H1 (cell line): ENCODE measurements at regions not wholly inside any gene's neighbourhood (a gene's known extent, or its start where the extent isn't known, plus 50 kb on each side); places are given as distances from the start of the nearest gene placed in this dataset.

Source experiments
- CTCF ChIA-PET: fragments of 300-600 bp; sonication (Branson Sonifier 250); formaldehyde crosslinking; loops from one replicate; lab custom pipeline; 2021; ENCODE audit not compliant: partially characterized antibody; lab: Charles Lee
- POLR2A ChIA-PET: fragments of 300-600 bp; sonication (Branson Sonifier 250); formaldehyde crosslinking; loops from one replicate; lab custom pipeline; 2021; ENCODE audit warnings: inconsistent platforms; ENCODE audit not compliant: partially characterized antibody; lab: Charles Lee
- DNase-seq, 2 experiments: peaks; one replicate each; pipeline versions ENCODE4 v3.0.0 to v3.0.0-alpha.2; 2010 to 2022; ENCODE audit warnings: low spot score in 2 of 2, low read depth in 1 of 2, mixed read lengths in 1 of 2
- FAIRE-seq: peaks from 2 replicates; lab custom pipeline; 2011; peaks lifted over from hg19 to GRCh38; lab: Jason Lieb, UNC
- H2AFZ ChIP-seq: 2 replicates; pipeline ENCODE4 v1.8.1; 2012; ENCODE audit warnings: low read length, inconsistent platforms
- H2AK5ac ChIP-seq: 2 replicates; pipeline ENCODE4 v1.6.1; 2013; ENCODE audit warnings: low read depth, low read length
- H2BK120ac ChIP-seq: replicated peaks from 2 replicates; pipeline ENCODE3; 2013; ENCODE audit warnings: low read depth, low read length, inconsistent platforms
- H2BK12ac ChIP-seq: 2 replicates; pipeline ENCODE4 v1.6.1; 2013; ENCODE audit warnings: low read depth, low read length
- H2BK15ac ChIP-seq: 2 replicates; pipeline ENCODE4 v1.6.1; 2013; ENCODE audit warnings: low read length
- H2BK20ac ChIP-seq: 2 replicates; pipeline ENCODE4 v1.6.1; 2013; ENCODE audit warnings: low read length
- H2BK5ac ChIP-seq: 2 replicates; pipeline ENCODE4 v1.6.1; 2013; ENCODE audit warnings: low read depth, low read length
- H3K14ac ChIP-seq: 2 replicates; pipeline ENCODE4 v1.6.1; 2013; ENCODE audit warnings: inconsistent platforms; ENCODE audit not compliant: insufficient read length
- H3K18ac ChIP-seq: 2 replicates; pipeline ENCODE4 v1.6.1; 2013; ENCODE audit warnings: low read length; ENCODE audit errors: extremely low read depth
- H3K23ac ChIP-seq: 2 replicates; pipeline ENCODE4 v1.6.1; 2013; ENCODE audit warnings: inconsistent platforms; ENCODE audit not compliant: insufficient read length
- H3K23me2 ChIP-seq: 2 replicates; pipeline ENCODE4 v1.6.1; 2013; ENCODE audit warnings: low read depth, low read length
- H3K27ac ChIP-seq: 2 replicates; pipeline ENCODE4 v1.6.1; 2011; ENCODE audit warnings: low read depth, low read length, inconsistent platforms
- H3K27me3 ChIP-seq, 4 experiments: replicated peaks in 1 of 4; 1 replicate in 1 of 4; 2 replicates in 3 of 4; pipeline versions ENCODE4 v1.6.1 to v1.8.1; 2011 to 2013; ENCODE audit warnings: low read length in 3 of 4, mild to moderate bottlenecking in 3 of 4, inconsistent platforms in 2 of 4, mixed read lengths in 2 of 4, moderate library complexity in 1 of 4; ENCODE audit not compliant: control insufficient read depth in 3 of 4, insufficient read depth in 3 of 4; ENCODE audit errors: extremely low read depth in 1 of 4
- H3K36me3 ChIP-seq, 4 experiments: 2 replicates each; pipeline versions ENCODE4 v1.6.1 to v1.8.1; 2011 to 2013; ENCODE audit warnings: mild to moderate bottlenecking in 4 of 4, low read length in 3 of 4, moderate library complexity in 2 of 4, control low read depth in 1 of 4, inconsistent platforms in 1 of 4; ENCODE audit not compliant: insufficient read depth in 4 of 4, control insufficient read depth in 2 of 4
- H3K4ac ChIP-seq: replicated peaks from 2 replicates; pipeline ENCODE3; 2013; ENCODE audit warnings: low read length, low read depth, mixed read lengths, inconsistent platforms; ENCODE audit not compliant: insufficient read length
- H3K4me1 ChIP-seq, 4 experiments: replicated peaks in 1 of 4; 1 replicate in 1 of 4; 2 replicates in 3 of 4; pipeline versions ENCODE4 v1.6.1 to v1.8.1; 2011 to 2013; ENCODE audit warnings: low read length in 3 of 4, inconsistent platforms in 2 of 4, mixed read lengths in 1 of 4; ENCODE audit not compliant: insufficient read depth in 4 of 4, control insufficient read depth in 3 of 4
- H3K4me2 ChIP-seq, 2 experiments: 2 replicates each; pipeline versions ENCODE4 v1.6.1 to v1.8.1; 2011 to 2013; ENCODE audit warnings: low read depth in 2 of 2, low read length in 2 of 2, control low read depth in 1 of 2, inconsistent platforms in 1 of 2, mild to moderate bottlenecking in 1 of 2; ENCODE audit not compliant: insufficient read depth in 1 of 2
- H3K4me3 ChIP-seq, 4 experiments: fragments of 200-600, 300-600 bp in 1 of 4; sonication (generic), shearing (Covaris generic), sonication (Bioruptor Twin) in 1 of 4; 2 replicates each; pipeline versions ENCODE4 v1.5.1 to v1.8.1; 2011 to 2016; ENCODE audit warnings: low read length in 4 of 4, low read depth in 3 of 4, control low read depth in 2 of 4, inconsistent platforms in 2 of 4, mild to moderate bottlenecking in 2 of 4, mixed read lengths in 1 of 4, moderate library complexity in 1 of 4; ENCODE audit not compliant: insufficient read depth in 2 of 4; ENCODE audit errors: extremely low read depth in 1 of 4
- H3K56ac ChIP-seq: replicated peaks from 2 replicates; pipeline ENCODE3; 2013; ENCODE audit warnings: low read depth, mild to moderate bottlenecking, mixed read lengths, low read length, inconsistent platforms; ENCODE audit not compliant: insufficient read length
- H3K79me1 ChIP-seq: 2 replicates; pipeline ENCODE4 v1.6.1; 2013; ENCODE audit warnings: low read depth, low read length, control low read depth
- H3K79me2 ChIP-seq, 2 experiments: 2 replicates each; pipeline versions ENCODE4 v1.6.1 to v1.8.1; 2012 to 2013; ENCODE audit warnings: low read length in 2 of 2, mild to moderate bottlenecking in 2 of 2, inconsistent platforms in 1 of 2; ENCODE audit not compliant: insufficient read depth in 2 of 2, control insufficient read depth in 1 of 2
- H3K9ac ChIP-seq, 4 experiments: replicated peaks in 1 of 4; 1 replicate in 1 of 4; 2 replicates in 3 of 4; pipeline versions ENCODE4 v1.6.1 to v1.8.1; 2011 to 2013; ENCODE audit warnings: low read depth in 3 of 4, low read length in 3 of 4, control low read depth in 2 of 4, mild to moderate bottlenecking in 2 of 4, moderate library complexity in 2 of 4, inconsistent platforms in 1 of 4; ENCODE audit errors: extremely low read depth in 1 of 4
- H3K9me3 ChIP-seq, 2 experiments: 2 replicates each; pipeline versions ENCODE4 v1.6.1 to v1.8.1; 2012 to 2013; ENCODE audit warnings: mild to moderate bottlenecking in 2 of 2, moderate library complexity in 2 of 2, control low read depth in 1 of 2, inconsistent platforms in 1 of 2, low read depth in 1 of 2, low read length in 1 of 2, mixed read lengths in 1 of 2; ENCODE audit not compliant: insufficient read depth in 2 of 2
- H4K20me1 ChIP-seq, 2 experiments: replicated peaks in 1 of 2; 2 replicates each; pipeline versions ENCODE3 to v1.8.1; 2011 to 2013; ENCODE audit warnings: inconsistent platforms in 2 of 2, low read length in 2 of 2, mild to moderate bottlenecking in 1 of 2; ENCODE audit not compliant: insufficient read depth in 2 of 2, control insufficient read depth in 1 of 2
- H4K5ac ChIP-seq: 2 replicates; pipeline ENCODE4 v1.6.1; 2013; ENCODE audit warnings: low read length, low read depth, mixed read lengths, inconsistent platforms; ENCODE audit not compliant: insufficient read length
- H4K8ac ChIP-seq: 2 replicates; pipeline ENCODE4 v1.8.0; 2013; ENCODE audit warnings: mild to moderate bottlenecking, moderate library complexity, low read length, inconsistent platforms; ENCODE audit not compliant: insufficient read depth; ENCODE audit errors: extremely low read depth
- H4K91ac ChIP-seq: replicated peaks from 2 replicates; pipeline ENCODE3; 2013; ENCODE audit warnings: low read length, mixed read lengths, inconsistent platforms; ENCODE audit not compliant: insufficient read length
- FOSL1 ChIP-seq: IDR thresholded peaks from 2 replicates; pipeline ENCODE4 v1.6.1; 2011; ENCODE audit warnings: mild to moderate bottlenecking, low read depth, low read length, moderate library complexity; ENCODE audit not compliant: insufficient read depth
- HDAC6 ChIP-seq: IDR thresholded peaks from one replicate; pipeline ENCODE4 v1.7.1; 2012; ENCODE audit warnings: low read depth, mild to moderate bottlenecking, inconsistent platforms, low read length, moderate library complexity
- ZNF274 ChIP-seq: IDR thresholded peaks from 2 replicates; pipeline ENCODE4 v1.7.0; 2012; ENCODE audit warnings: low read length, borderline replicate concordance; ENCODE audit errors: extremely low read depth
- WGBS, 2 experiments: shearing (Covaris generic) in 1 of 2; methylation state at CpG; one replicate each; pipeline versions ENCODE4 v1.1.6 to v1.1.7; 2013 to 2015; ENCODE audit warnings: low lambda C conversion rate in 2 of 2, mixed read lengths in 2 of 2, inconsistent platforms in 1 of 2, low coverage in 1 of 2, missing lambda C conversion rate in 1 of 2; ENCODE audit not compliant: insufficient replicate concordance in 2 of 2, insufficient coverage in 1 of 2, insufficient read length in 1 of 2; ENCODE audit errors: extremely low coverage in 1 of 2, missing lambda C conversion rate in 1 of 2; 5-methylcytosine and 5-hydroxymethylcytosine counted together
- TF ChIP-seq, protein P1 (sequence below), 3 experiments: IDR thresholded peaks; 1 replicate in 2 of 3; 2 replicates in 1 of 3; pipeline versions ENCODE4 v1.5.1 to v1.6.1; 2011; ENCODE audit warnings: low read length in 3 of 3, mild to moderate bottlenecking in 3 of 3, inconsistent platforms in 2 of 3, low read depth in 1 of 3, moderate library complexity in 1 of 3; ENCODE audit not compliant: insufficient read depth in 1 of 3; ENCODE audit errors: control extremely low read depth in 1 of 3

GRCh38 chr20:1800180-1800579, 95.0 kb upstream of the SIRPA start:
- Histone ChIP-seq H3K36me3 (no peaks in the 10 kb centered on the region), H2AFZ (no peak overlapping the region), H3K9ac (no peak overlapping the region), H2BK12ac (no peak overlapping the region), H4K5ac (no peak overlapping the region), H3K27ac (no peak overlapping the region), H3K18ac (no peak overlapping the region), H4K91ac (no peak overlapping the region), H3K23me2 (peaks cover 13% of the 10 kb centered on the region; the same call in 1 of the 2 replicates), H2BK120ac (no peak overlapping the region), H3K14ac (no peak overlapping the region), H4K20me1 (no peaks in the 10 kb centered on the region), H2BK20ac (no peak overlapping the region), H4K8ac (no peak overlapping the region), H2BK5ac (no peak overlapping the region), H2BK15ac (no peak overlapping the region), H3K79me1 (no peaks in the 10 kb centered on the region), H3K4ac (no peak overlapping the region), H3K56ac (no peak overlapping the region), H3K9me3 (no peaks in the 10 kb centered on the region), H3K79me2 (no peaks in the 10 kb centered on the region), H3K4me3 (no peak overlapping the region), H3K4me1 (peaks cover 2 to 8% (median 3%) of the 10 kb centered on the region in 4 experiments; a peak in 5 of 7 replicates), H3K27me3 (peaks cover 9 to 21% (median 19%) of the 10 kb centered on the region in 4 experiments), H3K4me2 (no peak overlapping the region), H3K23ac (no peak overlapping the region), H2AK5ac (no peak overlapping the region)
- 92% methylated on average over 2 of the region's 2 CpGs; no CpG with 5 or more reads in 1 of the 2 experiments for WGBS, 2 experiments
- CTCF ChIA-PET, result interaction anchor here (0.7 to 6.3 kb wide), 17 partner anchors 9 to 400 kb away, joined by 3 to 40 read pairs (median 4); no protein-coding TSS in a partner anchor
- FAIRE-seq (no peak), DNase-seq (no peak)
- POLR2A ChIA-PET, result interaction anchor here (1.1 to 1.2 kb wide), 2 partner anchors 11 to 24 kb away, joined by 3 to 4 read pairs; no protein-coding TSS in a partner anchor
- TF ChIP-seq HDAC6, result no peak
- no peak for TF ChIP-seq ZNF274
- TF ChIP-seq, protein P1, sequence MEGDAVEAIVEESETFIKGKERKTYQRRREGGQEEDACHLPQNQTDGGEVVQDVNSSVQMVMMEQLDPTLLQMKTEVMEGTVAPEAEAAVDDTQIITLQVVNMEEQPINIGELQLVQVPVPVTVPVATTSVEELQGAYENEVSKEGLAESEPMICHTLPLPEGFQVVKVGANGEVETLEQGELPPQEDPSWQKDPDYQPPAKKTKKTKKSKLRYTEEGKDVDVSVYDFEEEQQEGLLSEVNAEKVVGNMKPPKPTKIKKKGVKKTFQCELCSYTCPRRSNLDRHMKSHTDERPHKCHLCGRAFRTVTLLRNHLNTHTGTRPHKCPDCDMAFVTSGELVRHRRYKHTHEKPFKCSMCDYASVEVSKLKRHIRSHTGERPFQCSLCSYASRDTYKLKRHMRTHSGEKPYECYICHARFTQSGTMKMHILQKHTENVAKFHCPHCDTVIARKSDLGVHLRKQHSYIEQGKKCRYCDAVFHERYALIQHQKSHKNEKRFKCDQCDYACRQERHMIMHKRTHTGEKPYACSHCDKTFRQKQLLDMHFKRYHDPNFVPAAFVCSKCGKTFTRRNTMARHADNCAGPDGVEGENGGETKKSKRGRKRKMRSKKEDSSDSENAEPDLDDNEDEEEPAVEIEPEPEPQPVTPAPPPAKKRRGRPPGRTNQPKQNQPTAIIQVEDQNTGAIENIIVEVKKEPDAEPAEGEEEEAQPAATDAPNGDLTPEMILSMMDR (IDR thresholded peaks at IDR 0.05; ENCODE audit: control extremely low read depth in 1 of 3, insufficient read depth in 1 of 3, low read depth in 1 of 3, low read length in 3 of 3), result no peak
- no peak for TF ChIP-seq FOSL1
